ENCODE measurements at regions not wholly inside any gene's neighbourhood (a gene's known extent, or its start where the extent isn't known, plus 50 kb on each side); places are given as distances from the start of the nearest gene placed in this dataset.

DNA sequence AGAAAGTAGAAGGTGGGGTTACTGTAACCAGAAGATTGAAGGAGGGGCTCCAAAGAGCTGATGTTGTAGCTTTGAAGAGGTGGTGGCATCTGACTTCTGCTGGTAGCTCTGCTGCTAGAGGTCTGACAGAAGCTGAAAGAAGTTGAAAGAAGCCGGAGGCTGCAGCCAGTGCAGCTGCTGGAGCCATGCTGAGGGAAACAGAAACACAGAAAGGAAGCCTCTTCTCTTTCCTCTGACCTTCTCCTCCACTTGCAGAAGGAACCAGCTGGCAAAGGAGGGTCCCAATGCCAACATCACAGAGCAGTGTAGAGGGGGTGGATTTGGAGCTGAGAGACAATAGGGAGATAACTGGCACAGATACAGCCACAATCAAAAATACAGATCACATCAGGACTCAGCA is 89.3 kb upstream of the HHIP start (continued):
- no peak for TF ChIP-seq ZNF274 (IDR thresholded peaks at IDR 0.05; ENCODE audit: borderline replicate concordance, low read depth, low read length)
- TF ChIP-seq RBM15 (IDR thresholded peaks at IDR 0.05; ENCODE audit: insufficient read depth, low read length) = no peak
- no peak for TF ChIP-seq FOXK2 (conservative IDR thresholded peaks at IDR 0.05 in 1 of 2, IDR thresholded peaks at IDR 0.05 in 1 of 2; ENCODE audit: low read depth in 2 of 2)
- TF ChIP-seq ZNF277 (CRISPR knock-in tag; IDR thresholded peaks at IDR 0.05; ENCODE audit: borderline replicate concordance) = no peak
- TF ChIP-seq SIX5 (IDR thresholded peaks at IDR 0.05; ENCODE audit: borderline replicate concordance in 1 of 2, insufficient read depth in 1 of 2, low read depth in 1 of 2, low read length in 2 of 2) = no peak

- Histone ChIP-seq H3K4me1 (replicated peaks in 1 of 2; ENCODE audit: control insufficient read depth in 2 of 2, insufficient read depth in 2 of 2, low read length in 2 of 2) (no peaks in the 10 kb centered on the region), H3K36me3 (ENCODE audit: control insufficient read depth, insufficient read depth, low read length) (no peaks in the 10 kb centered on the region), H3K9me3 (replicated peaks; ENCODE audit: control insufficient read depth, insufficient read depth, low read depth, low read length) (no peaks in the 10 kb centered on the region), H4K20me1 (replicated peaks; ENCODE audit: control insufficient read depth, insufficient read depth, low read length) (no peaks in the 10 kb centered on the region), H3K9ac (ENCODE audit: insufficient read depth in 1 of 2, low read depth in 2 of 2, low read length in 2 of 2) (no peak overlapping the region), H3K79me2 (ENCODE audit: control insufficient read depth, insufficient read depth, low read length) (no peaks in the 10 kb centered on the region), H3K4me3 (no peak overlapping the region), H3K9me1 (ENCODE audit: control insufficient read depth, insufficient read depth, low read length) (no peaks in the 10 kb centered on the region), H3K27me3 (ENCODE audit: control insufficient read depth in 2 of 2, insufficient read depth in 2 of 2, low read length in 2 of 2) (no peaks in the 10 kb centered on the region), H3K27ac (ENCODE audit: extremely low read depth, low read depth, low read length) (no peak overlapping the region), H2AFZ (ENCODE audit: low read depth, low read length) (no peak overlapping the region), H3K4me2 (ENCODE audit: insufficient read depth, low read length) (no peak overlapping the region)
- FAIRE-seq = no peak
- WGBS (ENCODE audit: insufficient coverage, low coverage, missing lambda C conversion rate) = 0% methylated on average over 1 of the region's 1 CpG
- intact Hi-C loops (cut with micrococcal nuclease) = no loop called here
- ChIA-PET CTCF (ENCODE audit: low intra/inter-chr PET ratio) (no interaction called here), POLR2A (no interaction called here)
- no TSS peak for BruUV-seq (replicated peaks)
- in situ Hi-C loops (cut with MboI) = no loop called here
- no peak for TF ChIP-seq ATF2 (CRISPR knock-in tag; IDR thresholded peaks at IDR 0.05)
- TF ChIP-seq, protein P1, sequence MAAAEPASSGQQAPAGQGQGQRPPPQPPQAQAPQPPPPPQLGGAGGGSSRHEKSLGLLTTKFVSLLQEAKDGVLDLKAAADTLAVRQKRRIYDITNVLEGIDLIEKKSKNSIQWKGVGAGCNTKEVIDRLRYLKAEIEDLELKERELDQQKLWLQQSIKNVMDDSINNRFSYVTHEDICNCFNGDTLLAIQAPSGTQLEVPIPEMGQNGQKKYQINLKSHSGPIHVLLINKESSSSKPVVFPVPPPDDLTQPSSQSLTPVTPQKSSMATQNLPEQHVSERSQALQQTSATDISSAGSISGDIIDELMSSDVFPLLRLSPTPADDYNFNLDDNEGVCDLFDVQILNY (CRISPR knock-in tag; IDR thresholded peaks at IDR 0.05) = no peak
- TF ChIP-seq ZNF140 (CRISPR knock-in tag; IDR thresholded peaks at IDR 0.05) = no peak
- TF ChIP-seq, protein P2, sequence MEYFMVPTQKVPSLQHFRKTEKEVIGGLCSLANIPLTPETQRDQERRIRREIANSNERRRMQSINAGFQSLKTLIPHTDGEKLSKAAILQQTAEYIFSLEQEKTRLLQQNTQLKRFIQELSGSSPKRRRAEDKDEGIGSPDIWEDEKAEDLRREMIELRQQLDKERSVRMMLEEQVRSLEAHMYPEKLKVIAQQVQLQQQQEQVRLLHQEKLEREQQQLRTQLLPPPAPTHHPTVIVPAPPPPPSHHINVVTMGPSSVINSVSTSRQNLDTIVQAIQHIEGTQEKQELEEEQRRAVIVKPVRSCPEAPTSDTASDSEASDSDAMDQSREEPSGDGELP (CRISPR knock-in tag; IDR thresholded peaks at IDR 0.05; ENCODE audit: borderline replicate concordance) = no peak
- TF ChIP-seq STAG1 (CRISPR knock-in tag; IDR thresholded peaks at IDR 0.05; ENCODE audit: borderline replicate concordance) = no peak
- ATAC-seq = no peak
- DNase-seq (ENCODE audit: extremely low read depth in 1 of 4, low spot score in 3 of 4) = no peak
Observed at GRCh38 chr4:144557404-144557803, 88.6 kb upstream of the HHIP start.
